ENCODE measurements at regions not wholly inside any gene's neighbourhood (a gene's known extent, or its start where the extent isn't known, plus 50 kb on each side); places are given as distances from the start of the nearest gene placed in this dataset.
"Not testable (repeated sequence)": the region's sequence is repeated elsewhere in the genome, so short reads cannot be mapped to it uniquely, and the experiment has no call there.

- H3K4me1 ChIP-seq (ENCODE audit: control insufficient read depth in 1 of 2, low read depth in 2 of 2) = no peaks in the 10 kb centered on the region
- DNase-seq (ENCODE audit: low spot score) = no peak
- H3K9me3 ChIP-seq = no peaks in the 10 kb centered on the region
- TF ChIP-seq CTCF (IDR thresholded peaks at IDR 0.05) = no peak
- H3K27me3 ChIP-seq (replicated peaks; ENCODE audit: insufficient read depth) = no peaks in the 10 kb centered on the region
- no peak overlapping the region for H3K4me3 ChIP-seq
- ATAC-seq (ENCODE audit: insufficient number of reproducible peaks, low FRiP score, low read depth) = no peak
- no peak overlapping the region for H3K27ac ChIP-seq
- no peaks in the 10 kb centered on the region for H3K36me3 ChIP-seq
Observed at GRCh38 chr4:57726154-57726553, 616.0 kb upstream of the IGFBP7 start.

- Histone ChIP-seq H3K4me3 (no peak overlapping the region), H3K9me3 (no peaks in the 10 kb centered on the region), H3K27me3 (replicated peaks; ENCODE audit: insufficient read depth) (no peaks in the 10 kb centered on the region), H3K36me3 (no peaks in the 10 kb centered on the region), H3K27ac (no peak overlapping the region), H3K4me1 (ENCODE audit: control insufficient read depth in 1 of 2, low read depth in 2 of 2) (no peaks in the 10 kb centered on the region)
- DNase-seq (ENCODE audit: low spot score) = no peak
- ATAC-seq (ENCODE audit: insufficient number of reproducible peaks, low FRiP score, low read depth) = no peak
- no peak for TF ChIP-seq CTCF (IDR thresholded peaks at IDR 0.05)
Observed at GRCh38 chr4:57719456-57719855, 609.3 kb upstream of the IGFBP7 start.

GRCh38 chr4:57714313-57714712 lies 604.1 kb upstream of the IGFBP7 start:
- not testable (repeated sequence) for H3K9me3 ChIP-seq; H3K36me3 ChIP-seq; H3K4me1 ChIP-seq (ENCODE audit: control insufficient read depth in 1 of 2, low read depth in 2 of 2); H3K27ac ChIP-seq; H3K4me3 ChIP-seq; H3K27me3 ChIP-seq (replicated peaks; ENCODE audit: insufficient read depth); ATAC-seq (ENCODE audit: insufficient number of reproducible peaks, low FRiP score, low read depth); DNase-seq (ENCODE audit: low spot score)

- H3K9me3 ChIP-seq = no peaks in the 10 kb centered on the region
- no peak overlapping the region for H3K4me3 ChIP-seq
- H3K27me3 ChIP-seq (replicated peaks; ENCODE audit: insufficient read depth) = no peaks in the 10 kb centered on the region
- DNase-seq (ENCODE audit: low spot score) = no peak
- no peak for ATAC-seq (ENCODE audit: insufficient number of reproducible peaks, low FRiP score, low read depth)
- no peak for TF ChIP-seq CTCF (IDR thresholded peaks at IDR 0.05)
- H3K27ac ChIP-seq = no peak overlapping the region
- no peaks in the 10 kb centered on the region for H3K4me1 ChIP-seq (ENCODE audit: control insufficient read depth in 1 of 2, low read depth in 2 of 2)
- no peaks in the 10 kb centered on the region for H3K36me3 ChIP-seq
Observed at GRCh38 chr4:57710053-57710452, 599.9 kb upstream of the IGFBP7 start.

- H3K4me1 ChIP-seq (ENCODE audit: control insufficient read depth in 1 of 2, low read depth in 2 of 2) = no peaks in the 10 kb centered on the region
- DNase-seq (ENCODE audit: low spot score) (no peak), ATAC-seq (ENCODE audit: insufficient number of reproducible peaks, low FRiP score, low read depth) (no peak)
- H3K27ac ChIP-seq = no peak overlapping the region
- no peak overlapping the region for H3K4me3 ChIP-seq
- H3K9me3 ChIP-seq = no peaks in the 10 kb centered on the region
- no peak for TF ChIP-seq CTCF (IDR thresholded peaks at IDR 0.05)
- H3K36me3 ChIP-seq = no peaks in the 10 kb centered on the region
- no peaks in the 10 kb centered on the region for H3K27me3 ChIP-seq (replicated peaks; ENCODE audit: insufficient read depth)
Observed at GRCh38 chr4:57691370-57691769, 581.2 kb upstream of the IGFBP7 start.

GRCh38 chr4:57689693-57690205 lies 579.6 kb upstream of the IGFBP7 start:
- TF ChIP-seq CTCF (IDR thresholded peaks at IDR 0.05) = no peak
- Histone ChIP-seq H3K27me3 (replicated peaks; ENCODE audit: insufficient read depth) (no peaks in the 10 kb centered on the region), H3K4me1 (ENCODE audit: control insufficient read depth in 1 of 2, low read depth in 2 of 2) (no peaks in the 10 kb centered on the region), H3K4me3 (no peak overlapping the region), H3K36me3 (no peaks in the 10 kb centered on the region), H3K9me3 (no peaks in the 10 kb centered on the region), H3K27ac (no peak overlapping the region)
- DNase-seq (ENCODE audit: low spot score) (no peak), ATAC-seq (ENCODE audit: insufficient number of reproducible peaks, low FRiP score, low read depth) (no peak)

All from thoracic aorta (tissue), 2 donors.